ENCODE measurements at regions not wholly inside any gene's neighbourhood (a gene's known extent, or its start where the extent isn't known, plus 50 kb on each side); places are given as distances from the start of the nearest gene placed in this dataset.
A peak's percentile ranks its signal among the peaks of the same experiment; 100 is the strongest.
"Not testable (repeated sequence)": the region's sequence is repeated elsewhere in the genome, so short reads cannot be mapped to it uniquely, and the experiment has no call there.

DNA sequence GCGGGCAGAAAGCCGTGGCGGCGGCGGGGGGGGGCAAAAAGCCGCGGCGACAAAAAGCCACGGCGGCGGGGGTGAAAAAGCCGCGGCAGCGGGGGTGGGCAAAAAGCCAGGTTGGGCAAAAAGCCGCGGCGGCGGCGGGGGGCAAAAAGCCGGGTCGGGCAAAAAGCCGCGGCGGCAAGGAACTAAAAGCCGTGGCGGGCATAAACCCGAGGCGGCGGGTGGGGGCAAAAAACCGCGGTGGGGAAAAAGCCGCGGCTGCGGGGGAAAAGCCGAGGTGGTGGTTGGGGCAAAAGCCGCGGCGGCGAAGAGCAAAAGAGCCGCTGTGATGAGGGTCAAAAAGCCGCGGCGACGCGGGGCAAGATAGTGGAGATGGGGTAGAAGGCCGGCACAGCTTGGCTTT, 1834.2 kb downstream of the FOXD4L5 start:
- DNase-seq = peak; percentile 56

DNA sequence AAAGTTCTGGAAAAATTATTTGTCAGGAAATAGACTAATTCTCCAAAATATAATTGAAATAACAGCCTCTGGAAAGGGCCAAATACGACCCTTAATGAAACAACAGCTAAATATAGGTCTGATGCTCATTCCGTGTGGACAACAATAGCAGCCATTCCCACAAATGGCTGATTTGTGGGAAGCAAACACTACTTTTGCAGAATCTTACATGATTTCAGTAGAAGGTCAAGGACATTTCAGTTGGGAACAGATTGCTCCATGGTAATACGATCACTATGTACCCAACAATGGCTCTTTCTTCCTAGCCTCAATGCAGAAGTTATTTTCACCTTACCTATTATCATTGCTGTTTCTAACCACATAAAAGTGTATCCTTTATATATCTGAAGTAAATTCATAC, 1859.9 kb downstream of the FOXD4L5 start:
- DNase-seq = not testable (repeated sequence)

GRCh38 chr9:63390897-63391296, 1894.1 kb downstream of the FOXD4L5 start:
- not testable (repeated sequence) for DNase-seq

DNA sequence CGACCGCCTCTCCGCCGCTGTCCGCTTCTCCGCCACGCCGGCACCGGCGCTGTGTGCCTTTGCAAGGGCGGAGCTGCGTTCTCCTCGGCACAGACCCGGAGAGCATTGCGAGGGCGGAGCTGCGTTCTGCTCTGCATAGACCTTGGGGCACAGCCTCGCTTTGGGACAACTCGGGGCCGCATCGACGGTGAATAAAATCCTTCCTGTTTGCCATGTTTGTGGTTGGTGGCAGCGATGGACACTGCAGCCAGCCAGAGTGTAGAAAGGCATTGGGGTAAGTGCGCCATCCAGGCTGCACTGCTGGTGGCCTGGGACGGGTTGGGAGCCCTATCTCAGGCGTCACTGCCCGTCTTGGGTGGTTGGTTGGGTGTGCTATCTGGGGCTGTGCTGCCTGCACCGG, 1899.5 kb downstream of the FOXD4L5 start:
- not testable (repeated sequence) for DNase-seq

GRCh38 chr9:63379864-63380263, 1905.1 kb downstream of the FOXD4L5 start:
- not testable (repeated sequence) for DNase-seq

- DNase-seq = not testable (repeated sequence)
These were observed 1930.8 kb downstream of the FOXD4L5 start for GRCh38 chr9:63354219-63354618.

- DNase-seq = not testable (repeated sequence)
These were observed 1937.7 kb downstream of the FOXD4L5 start for GRCh38 chr9:63347347-63347746.

- DNase-seq = not testable (repeated sequence)
These were observed 1938.5 kb downstream of the FOXD4L5 start for GRCh38 chr9:63346310-63347048.

- DNase-seq = not testable (repeated sequence)
These were observed 1940.6 kb downstream of the FOXD4L5 start for GRCh38 chr9:63344408-63344807.

GRCh38 chr9:63342528-63342927, 1942.5 kb downstream of the FOXD4L5 start:
- not testable (repeated sequence) for DNase-seq

- DNase-seq = peak; percentile 64
These were observed 1947.0 kb downstream of the FOXD4L5 start for GRCh38 chr9:63337899-63338604.

GRCh38 chr9:63335286-63335685, 1949.7 kb downstream of the FOXD4L5 start:
- not testable (repeated sequence) for DNase-seq

GRCh38 chr9:63334187-63334586, 1950.8 kb downstream of the FOXD4L5 start:
- DNase-seq = not testable (repeated sequence)

DNA sequence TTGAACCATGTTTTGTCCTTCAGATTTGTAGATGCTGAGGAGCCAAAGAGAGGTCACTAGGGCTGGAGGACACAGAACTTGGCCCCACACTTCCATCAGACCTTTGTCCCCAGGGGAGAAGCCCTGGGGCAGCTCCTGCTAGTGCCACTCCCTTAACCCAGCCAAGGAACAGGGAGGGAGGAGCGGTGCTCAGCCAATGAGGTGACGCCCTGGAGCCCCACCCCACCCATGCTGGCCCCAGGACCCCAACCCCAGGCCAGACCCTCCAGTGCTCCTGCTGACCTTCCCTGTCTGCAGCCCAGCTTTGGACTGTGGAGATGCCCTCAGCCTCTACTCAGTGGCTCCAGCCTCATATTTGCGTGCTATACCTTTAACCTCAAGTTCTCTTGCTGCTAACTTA, 1951.9 kb downstream of the FOXD4L5 start:
- DNase-seq = not testable (repeated sequence)

DNA sequence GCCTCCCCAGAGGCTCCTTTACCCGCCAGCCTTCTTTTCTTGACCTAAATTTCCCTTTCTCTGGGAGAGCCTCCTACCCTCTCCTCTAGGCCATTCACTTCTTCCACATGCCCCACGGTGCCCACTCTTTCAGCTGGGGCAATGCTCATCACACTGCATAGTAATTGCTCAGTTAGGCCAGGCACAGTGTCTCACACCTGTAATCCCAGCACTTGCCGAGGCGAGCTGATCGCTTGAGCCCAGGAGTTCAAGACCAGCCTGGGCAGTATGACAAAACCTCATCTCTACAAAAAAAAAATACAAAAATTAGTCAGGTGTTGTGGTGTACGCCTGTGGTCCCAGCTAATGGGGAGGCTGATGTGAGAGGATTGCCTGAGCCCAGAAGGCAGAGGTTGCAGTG, 1956.7 kb downstream of the FOXD4L5 start:
- not testable (repeated sequence) for DNase-seq

- not testable (repeated sequence) for DNase-seq
These were observed 1957.8 kb downstream of the FOXD4L5 start for GRCh38 chr9:63327211-63327610.

GRCh38 chr9:63326665-63327064, 1958.3 kb downstream of the FOXD4L5 start:
- DNase-seq = not testable (repeated sequence)

- not testable (repeated sequence) for DNase-seq
These were observed 1959.3 kb downstream of the FOXD4L5 start for GRCh38 chr9:63325696-63326095.

DNA sequence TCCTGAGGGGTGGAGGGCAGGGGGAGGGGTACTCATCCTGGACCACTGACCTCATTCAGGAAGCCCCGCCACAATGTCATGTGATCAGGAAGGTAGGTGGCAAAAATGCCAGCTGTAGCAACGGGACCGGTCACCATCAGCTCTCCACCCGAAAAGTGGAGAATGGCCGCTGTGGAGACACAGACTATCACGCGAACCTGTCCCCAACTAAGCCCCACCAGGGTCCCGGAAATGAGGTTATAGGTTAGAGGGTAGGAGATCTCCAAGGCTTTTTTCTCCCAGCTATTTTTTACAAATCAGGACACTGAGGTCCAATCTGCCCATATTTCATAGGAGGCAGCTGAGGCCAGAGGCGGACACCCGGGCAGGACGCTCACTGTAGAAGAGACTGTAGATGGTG, 1966.9 kb downstream of the FOXD4L5 start:
- not testable (repeated sequence) for DNase-seq

DNA sequence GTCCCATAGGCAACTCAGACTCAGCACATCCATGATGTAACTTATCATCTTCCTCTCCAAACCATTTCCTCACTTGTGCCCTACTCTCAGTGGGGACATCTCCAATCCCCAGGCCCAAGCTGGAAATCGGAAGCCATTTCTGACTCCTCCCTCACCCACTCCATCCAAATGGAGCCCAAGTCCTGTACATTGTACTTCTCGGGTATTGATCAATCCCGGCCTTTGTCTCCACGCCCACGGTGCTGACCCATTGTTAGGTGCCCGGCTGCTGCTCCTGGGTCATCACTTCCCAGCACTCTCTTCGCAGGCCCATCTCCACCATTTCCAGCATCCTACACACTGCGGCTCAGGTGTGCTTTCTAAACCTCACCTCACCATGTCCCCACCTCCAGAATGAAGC, 1969.6 kb downstream of the FOXD4L5 start:
- not testable (repeated sequence) for DNase-seq

DNA sequence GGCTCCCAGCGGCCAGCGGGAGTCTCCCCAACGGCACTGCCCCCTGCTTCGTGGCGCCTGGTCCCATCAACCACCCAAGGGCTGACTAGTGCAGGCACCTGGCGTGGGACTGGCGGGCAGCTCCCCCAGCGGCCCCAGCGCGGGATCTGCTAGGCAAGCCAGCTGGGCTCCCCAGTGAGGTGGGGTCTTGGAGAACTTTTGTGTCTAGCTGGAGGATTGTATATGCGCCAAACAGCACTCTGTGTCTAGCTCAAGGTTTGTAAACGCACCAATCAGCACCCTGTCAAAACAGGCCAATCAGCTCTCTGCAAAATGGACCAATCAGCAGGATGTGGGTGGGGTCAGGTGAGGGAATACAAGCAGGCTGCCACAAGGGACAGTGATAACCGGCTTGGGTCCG, 1988.2 kb downstream of the FOXD4L5 start:
- not testable (repeated sequence) for DNase-seq

DNA sequence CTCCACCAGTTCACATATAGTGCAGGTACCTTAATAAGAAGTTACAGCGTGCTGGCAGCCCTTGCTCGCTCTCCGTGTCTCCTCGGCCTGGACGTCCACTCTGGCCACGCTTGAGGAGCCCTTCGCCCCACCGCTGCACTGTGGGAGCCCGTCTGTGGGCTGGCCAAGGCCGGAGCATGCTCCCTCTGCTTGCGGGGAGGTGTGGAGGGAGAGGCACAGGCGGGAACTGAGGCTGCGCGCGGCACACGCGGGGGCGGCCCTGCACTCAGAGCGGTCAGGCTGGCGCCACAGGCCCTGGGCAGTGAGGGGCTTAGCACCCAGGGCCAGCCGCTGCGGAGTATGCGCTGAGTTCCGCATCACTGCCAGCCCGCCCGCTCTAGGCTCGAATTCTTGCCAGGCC, 1988.6 kb downstream of the FOXD4L5 start:
- DNase-seq = not testable (repeated sequence)

DNA sequence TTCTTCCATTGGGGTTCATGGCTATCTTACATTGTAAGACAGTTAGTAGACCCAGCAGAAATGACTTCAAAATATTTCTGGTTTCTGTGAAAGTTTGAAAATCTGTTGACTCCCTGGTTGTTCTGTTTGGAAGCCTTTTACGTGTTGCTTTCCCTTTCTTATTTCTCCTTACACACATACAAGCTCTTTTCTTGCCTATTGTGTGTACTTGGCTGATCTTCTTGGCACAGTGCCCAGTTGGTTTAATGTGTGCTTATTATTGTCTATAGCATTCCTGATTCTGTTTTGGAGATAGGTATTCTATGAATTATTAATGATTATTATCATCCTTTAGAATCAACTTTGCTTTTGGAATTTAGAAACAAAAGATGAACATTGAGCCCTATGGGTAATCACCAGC, 1995.0 kb downstream of the FOXD4L5 start:
- not testable (repeated sequence) for DNase-seq
